SK-N-MC (cell line): ENCODE measurements at regions not wholly inside any gene's neighbourhood (a gene's known extent, or its start where the extent isn't known, plus 50 kb on each side); places are given as distances from the start of the nearest gene placed in this dataset.

Experiments
- EZH2 ChIP-seq: fragments of 200-600 bp; sonication (generic); IDR thresholded peaks from one replicate; pipeline ENCODE4 v1.6.1; 2017; ENCODE audit warnings: antibody characterized with exemption
- FOXP2 ChIP-seq: optimal IDR thresholded peaks from 2 replicates; pipeline ENCODE3; 2011; ENCODE audit warnings: mild to moderate bottlenecking, moderate library complexity; ENCODE audit not compliant: insufficient read depth; ENCODE audit errors: extremely low read length, control extremely low read depth
- POLR2AphosphoS5 ChIP-seq: IDR thresholded peaks from 2 replicates; pipeline ENCODE4 v1.6.1; 2012; ENCODE audit warnings: mild to moderate bottlenecking, low read depth, low read length, borderline replicate concordance

- TF ChIP-seq EZH2 (no peak), POLR2AphosphoS5 (no peak), FOXP2 (no peak)
Measured at GRCh38 chr6:154579046-154579445, 68.6 kb upstream of the CNKSR3 start.
